ENCODE measurements at regions not wholly inside any gene's neighbourhood (a gene's known extent, or its start where the extent isn't known, plus 50 kb on each side); places are given as distances from the start of the nearest gene placed in this dataset.
"Not testable (repeated sequence)": the region's sequence is repeated elsewhere in the genome, so short reads cannot be mapped to it uniquely, and the experiment has no call there.

DNA sequence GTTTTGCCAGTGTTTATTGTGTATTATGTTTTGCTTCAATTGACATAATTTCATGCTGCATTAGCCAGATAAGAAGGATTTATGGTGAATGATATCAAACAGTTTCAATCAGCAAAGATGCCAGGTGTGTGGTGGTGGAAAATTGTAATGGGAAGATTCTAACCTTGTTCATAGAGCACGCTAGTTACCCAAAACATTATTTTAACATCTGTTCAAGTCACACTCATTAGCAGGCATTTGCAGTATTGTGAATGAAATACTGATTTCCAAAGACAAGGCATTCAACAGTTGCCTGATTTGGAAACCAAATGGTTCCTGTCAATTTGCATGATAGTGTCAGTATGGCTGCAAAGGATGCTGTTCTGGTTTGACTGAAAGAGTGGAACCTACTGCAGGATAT lies 129.7 kb downstream of the EPC1 start:
- DNase-seq (ENCODE audit: low spot score): no peak

DNA sequence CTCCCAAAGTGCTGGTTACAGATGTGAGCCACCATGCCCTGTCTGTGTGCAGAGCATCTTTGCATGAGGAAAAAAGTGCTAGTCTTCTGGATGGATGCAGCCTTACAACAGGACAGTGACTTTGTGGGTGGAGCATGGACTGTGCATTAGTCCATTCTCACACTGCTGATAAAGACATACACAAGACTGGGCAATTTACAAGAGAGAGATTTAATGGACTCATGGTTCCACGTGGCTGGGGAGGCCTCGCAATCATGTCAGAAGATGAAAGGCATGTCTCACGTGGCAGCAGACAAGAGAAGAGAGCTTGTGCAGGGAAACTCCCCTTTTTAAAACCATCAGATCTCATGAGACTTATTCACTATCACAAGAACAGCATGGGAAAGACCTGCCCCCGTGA lies 133.1 kb downstream of the EPC1 start:
- not testable (repeated sequence) for DNase-seq (ENCODE audit: low spot score)

DNA sequence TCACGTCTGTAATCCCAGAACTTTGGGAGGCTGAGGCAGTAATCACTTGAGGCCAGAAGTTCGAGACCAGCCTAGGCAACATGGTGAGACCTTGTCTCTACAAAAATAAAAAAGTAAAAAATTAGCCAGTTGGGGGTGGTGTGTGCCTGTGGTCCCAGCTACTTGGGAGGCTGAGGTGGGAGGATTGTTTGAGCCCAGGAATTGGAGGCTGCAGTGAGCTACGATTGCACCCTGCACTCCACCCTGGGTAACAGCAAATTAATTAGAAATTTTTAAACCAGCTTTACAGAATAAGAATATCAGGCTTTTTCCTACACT lies 136.0 kb downstream of the EPC1 start:
- no peak for DNase-seq (ENCODE audit: low spot score)

DNA sequence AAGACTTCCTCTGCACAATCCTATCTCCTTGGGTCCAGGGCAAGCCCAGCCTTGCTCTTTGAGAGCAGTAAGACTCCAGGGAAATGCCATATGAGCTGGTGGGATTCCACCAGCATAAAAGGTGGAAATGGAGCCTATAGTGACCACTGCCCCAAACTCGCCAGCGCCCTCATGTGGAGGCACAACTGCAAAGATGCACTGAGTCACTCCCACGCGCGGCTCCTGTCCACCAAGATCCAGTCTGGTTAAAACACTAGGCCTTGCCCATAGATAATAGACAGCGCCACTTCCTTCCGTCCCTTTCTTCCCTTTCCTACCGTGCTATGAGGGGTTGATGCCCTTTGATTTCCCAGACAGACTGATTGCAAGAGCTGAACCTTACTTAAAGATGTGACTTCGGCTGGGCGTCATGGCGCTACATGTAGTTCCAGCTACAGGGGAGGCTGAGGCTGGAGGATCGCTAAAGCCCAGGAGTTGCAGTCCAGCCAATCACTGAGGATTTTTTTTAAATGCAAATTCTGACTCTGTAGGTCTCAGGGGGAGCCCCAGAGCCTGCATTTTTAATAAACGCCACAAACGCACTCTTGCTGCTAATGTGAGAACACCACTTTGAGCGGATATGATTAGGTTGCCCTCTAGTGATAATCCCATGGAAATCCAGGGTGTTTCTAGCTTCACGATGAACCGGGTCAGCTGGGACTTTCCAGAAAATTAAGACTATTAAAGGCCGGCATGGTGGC lies 136.5 kb downstream of the EPC1 start:
- peak; percentile 23 for DNase-seq (ENCODE audit: low spot score)

DNA sequence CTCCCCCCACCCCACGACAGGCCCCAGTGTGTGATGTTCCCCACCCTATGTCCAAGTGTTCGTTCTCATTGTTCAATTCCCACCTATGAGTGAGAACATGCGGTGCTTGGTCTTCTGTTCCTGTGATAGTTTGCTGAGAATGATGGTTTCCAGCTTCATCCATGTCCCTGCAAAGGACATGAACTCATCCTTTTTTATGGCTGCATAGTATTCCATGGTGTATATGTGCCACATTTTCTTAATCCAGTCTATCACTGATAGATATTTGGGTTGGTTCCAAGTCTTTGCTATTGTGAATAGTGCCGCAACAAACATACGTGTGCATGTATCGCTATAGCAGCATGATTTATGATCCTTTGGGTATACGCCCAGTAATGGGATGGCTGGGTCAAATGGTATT lies 139.0 kb downstream of the EPC1 start:
- DNase-seq (ENCODE audit: low spot score): not testable (repeated sequence)

DNA sequence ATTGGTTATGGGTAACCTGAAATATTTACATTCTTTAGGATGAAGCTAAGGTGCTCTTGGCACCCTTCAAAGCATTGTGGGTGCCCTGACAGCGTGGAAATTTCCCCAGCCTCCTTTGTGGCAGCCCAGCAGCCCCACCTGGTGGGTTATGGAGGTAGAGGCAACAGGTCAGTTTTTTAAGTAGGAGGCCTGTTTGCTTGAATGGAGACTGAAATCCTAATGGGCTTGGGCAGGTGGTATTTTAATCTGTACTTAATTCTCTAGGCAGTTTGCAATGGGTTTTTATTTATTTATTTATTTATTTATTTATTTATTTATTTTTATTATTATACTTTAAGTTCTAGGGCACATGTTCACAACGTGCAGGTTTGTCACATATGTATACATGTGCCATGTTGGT lies 139.4 kb downstream of the EPC1 start:
- peak; percentile 58 for DNase-seq (ENCODE audit: low spot score)

DNA sequence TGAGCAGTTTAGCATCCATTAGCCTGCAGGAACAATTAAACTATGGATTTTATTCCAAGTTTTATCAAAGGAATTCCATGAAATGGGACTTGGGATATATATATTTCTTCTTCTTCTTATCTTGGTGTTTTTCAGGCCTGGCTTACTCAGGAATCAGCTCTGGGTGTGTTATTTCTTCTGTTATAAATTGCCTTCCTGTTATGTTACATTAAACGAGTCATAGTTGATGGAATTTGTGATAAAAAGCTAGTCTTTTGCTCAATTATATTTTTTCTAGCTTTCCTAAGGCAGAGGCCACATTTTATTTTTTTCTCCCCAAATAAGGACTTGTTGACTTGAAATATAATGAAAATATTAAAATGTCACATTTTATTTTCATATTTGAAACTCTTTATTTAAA lies 141.3 kb downstream of the EPC1 start:
- no peak for DNase-seq (ENCODE audit: low spot score)

DNA sequence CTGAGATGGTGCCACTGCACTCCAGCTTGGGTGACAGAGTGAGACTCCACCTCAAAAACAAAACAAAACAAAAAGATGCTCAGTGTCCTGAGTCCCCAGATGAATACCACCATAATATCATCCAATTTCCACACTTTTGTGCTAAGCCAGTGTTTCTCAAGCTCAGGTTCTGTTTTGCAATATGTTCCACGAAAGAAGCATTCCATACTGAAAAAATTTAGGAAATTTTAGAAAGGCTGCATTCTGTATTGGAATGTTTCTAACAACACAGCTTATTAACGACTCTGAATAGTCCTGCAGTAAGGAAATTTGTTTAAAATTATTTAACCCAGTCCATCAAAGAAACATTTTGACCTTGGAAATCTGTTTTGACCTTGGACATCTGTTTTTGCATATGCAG lies 142.4 kb downstream of the EPC1 start:
- no peak for DNase-seq (ENCODE audit: low spot score)

DNA sequence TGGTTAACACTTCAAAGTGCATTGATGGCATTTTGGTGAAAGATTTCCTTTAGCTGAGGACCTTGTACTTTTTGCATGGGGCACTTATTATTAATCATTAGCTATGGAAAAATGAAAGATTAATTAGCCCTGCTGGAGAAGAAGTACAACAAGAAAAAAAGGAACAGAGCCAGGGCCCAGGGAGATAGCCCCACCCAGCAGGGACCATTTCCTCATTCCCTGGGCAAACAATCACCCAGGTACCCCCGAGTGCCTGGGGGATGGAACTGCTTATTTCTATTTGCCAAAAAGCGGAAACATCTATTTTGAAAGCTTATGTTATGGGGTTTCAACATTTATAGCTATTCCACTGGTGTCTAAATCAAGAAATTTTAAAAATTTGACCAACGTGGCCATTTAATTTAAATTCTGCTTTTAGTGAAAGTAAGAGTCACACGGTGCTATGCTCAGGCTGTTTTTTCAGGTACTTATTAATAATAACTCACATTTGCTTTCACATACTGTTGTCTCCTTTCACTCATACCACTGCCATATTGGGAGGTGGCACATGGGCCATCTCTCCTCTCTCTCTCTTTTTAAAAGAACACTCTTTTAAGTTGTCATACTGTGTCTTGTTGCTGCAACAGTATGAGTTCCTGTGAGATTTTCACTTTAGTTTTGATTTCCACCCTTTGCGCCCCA lies 143.6 kb upstream of the KIF5B start:
- no peak for DNase-seq (ENCODE audit: low spot score)

DNA sequence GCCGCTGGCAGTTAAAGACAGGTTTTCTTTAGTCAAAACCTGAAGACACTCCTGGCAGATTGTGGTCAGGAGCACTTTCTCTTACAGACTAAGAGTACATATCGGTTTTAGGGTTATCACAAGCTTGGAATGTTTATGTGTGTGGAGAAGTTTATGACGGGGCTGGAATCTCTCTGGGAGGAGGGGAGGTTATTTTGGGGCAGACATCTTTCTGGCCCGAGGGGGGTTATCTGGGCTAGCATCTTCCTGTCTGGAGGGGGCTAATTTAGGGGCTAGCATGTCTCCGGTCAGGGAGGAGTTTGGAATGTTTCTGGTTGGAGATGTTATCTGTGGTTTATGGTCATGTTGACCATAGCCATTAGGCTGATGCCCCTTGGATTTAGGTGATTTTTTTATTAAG lies 141.2 kb upstream of the KIF5B start:
- DNase-seq (ENCODE audit: low spot score): no peak

DNA sequence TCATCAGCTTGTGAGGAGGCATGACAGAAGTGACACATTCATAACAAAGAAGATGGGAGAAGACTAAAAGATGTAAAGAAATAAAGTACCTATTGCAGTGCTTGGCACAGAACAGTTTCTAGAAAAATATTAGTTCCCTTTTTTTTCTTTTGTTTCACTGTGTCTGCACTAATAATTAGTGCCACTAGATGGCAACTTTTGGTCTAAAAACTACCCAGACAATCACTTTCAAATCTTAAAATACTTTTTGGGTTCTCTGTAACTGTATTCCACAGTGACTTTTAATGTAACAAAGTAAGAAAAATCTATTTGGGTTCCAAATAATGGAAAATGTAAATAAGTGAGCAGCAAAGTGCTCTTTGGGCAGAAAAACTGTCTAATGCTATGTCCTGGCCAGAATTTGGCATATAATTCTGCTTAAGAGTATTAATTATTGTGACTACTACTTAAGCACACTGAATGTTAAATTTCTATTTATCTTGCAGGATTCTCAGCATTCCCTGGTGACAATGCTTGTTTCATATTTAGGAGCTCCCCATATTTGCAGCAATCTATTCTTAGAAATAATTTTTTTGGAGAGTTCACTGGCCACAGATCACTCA lies 134.8 kb upstream of the KIF5B start:
- peak; percentile 46 for DNase-seq (ENCODE audit: low spot score)

DNA sequence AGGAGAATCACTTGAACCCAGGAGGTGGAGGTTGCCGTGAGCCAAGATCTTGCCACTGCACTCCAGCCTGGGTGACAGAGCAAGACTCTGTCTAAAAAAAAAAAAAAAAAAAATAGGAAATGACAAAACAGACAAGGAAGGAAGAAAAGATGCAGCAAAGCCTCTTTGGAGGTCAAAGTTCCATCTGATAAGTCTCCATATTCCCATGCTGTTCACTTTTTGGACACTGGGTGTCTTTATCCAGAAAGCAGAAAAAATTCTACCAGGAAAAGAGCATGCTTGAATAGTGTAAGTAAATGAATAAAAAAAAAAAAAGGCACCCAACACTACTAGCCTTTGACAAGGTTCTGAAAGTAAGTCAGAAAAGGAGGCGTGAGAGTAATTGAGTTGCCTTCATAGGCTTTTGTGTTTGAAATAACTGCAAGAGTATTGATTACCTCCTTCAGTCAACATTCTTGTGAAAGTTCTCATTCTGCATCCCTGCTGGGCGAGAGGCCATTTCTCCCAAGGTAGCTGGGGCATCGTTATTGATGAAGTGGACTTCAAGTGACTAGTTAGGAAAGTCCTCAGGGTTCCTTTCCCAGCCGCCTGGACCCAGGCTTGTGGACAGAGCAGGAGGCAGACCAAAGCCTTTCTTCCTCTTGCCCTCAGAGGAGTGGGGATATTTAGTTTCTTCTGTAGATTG lies 133.3 kb upstream of the KIF5B start:
- DNase-seq (ENCODE audit: low spot score): no peak

DNA sequence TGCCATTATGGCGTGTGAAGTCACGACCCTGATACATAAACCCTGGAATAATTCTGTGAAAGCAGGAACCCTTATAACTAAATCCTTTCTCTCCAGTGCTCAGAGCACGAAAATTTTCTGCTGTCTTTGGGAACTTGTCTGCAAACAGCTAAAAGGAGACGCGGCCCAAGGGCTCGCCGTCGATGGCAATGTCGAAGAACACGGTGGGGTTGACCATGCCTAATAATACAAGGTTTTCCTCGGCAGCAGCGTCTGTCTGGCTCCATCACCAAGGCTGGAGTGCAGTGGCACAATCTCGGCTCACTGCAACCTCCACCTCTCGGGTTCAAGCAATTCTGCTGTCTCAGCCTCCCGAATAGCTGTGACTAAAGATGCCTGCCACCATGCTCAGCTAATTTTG lies 132.4 kb upstream of the KIF5B start:
- not testable (repeated sequence) for DNase-seq (ENCODE audit: low spot score)

DNA sequence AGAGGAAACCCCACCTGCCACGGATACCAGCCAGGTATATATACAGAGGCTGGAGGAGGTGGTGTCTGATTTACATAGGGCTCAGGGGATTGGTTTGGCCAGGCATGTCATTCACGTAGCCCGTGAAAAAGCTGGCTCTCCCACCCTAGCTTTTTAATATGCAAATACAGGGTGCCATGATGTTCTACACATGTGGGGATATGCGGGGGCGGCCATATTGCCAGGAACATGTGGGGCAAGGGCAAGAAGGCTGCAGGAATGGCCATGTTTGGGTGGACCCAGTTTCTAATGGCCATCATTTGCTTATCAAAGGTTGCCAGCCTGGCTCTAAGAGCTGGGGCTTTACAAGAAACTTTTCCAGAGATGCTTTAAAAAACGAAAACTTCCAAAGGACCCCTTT lies 131.5 kb upstream of the KIF5B start:
- DNase-seq (ENCODE audit: low spot score): no peak

DNA sequence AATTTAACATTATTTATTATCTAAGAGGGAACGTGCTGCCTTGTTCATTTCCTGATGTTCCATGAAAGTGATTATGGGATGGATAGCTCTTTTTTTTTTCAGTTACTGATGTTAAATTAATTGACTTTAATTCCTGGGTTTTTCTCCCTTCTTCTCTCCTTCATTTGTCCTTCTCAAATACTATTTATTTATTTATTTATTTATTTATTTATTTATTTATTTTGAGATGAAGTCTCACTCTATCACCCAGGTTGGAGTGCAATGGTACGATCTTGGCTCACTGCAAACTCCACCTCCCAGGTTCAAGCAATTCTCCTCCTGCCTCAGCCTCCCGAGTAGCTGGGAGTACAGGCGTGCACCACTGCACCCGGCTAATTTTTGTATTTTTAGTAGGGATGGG lies 127.4 kb upstream of the KIF5B start:
- not testable (repeated sequence) for DNase-seq (ENCODE audit: low spot score)

DNA sequence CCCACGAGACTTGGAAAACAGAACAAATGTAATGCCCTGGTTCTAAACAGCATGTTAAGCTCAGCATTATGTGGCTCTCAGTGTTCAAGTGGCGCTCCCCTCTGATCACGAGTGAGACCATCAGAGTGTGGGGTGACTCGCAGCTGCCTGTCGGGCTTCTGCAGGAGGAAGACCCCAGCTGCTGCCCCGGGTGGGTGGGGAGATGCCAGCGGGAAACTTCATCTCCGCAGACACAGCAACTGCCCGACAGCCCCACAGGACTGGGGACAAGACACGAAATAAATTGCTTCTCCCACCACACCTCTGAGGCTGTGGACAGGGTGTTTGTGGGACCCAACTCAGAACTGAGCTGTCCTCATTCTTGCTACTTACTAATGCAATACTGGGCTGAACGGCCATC lies 126.3 kb upstream of the KIF5B start:
- DNase-seq (ENCODE audit: low spot score): no peak

DNA sequence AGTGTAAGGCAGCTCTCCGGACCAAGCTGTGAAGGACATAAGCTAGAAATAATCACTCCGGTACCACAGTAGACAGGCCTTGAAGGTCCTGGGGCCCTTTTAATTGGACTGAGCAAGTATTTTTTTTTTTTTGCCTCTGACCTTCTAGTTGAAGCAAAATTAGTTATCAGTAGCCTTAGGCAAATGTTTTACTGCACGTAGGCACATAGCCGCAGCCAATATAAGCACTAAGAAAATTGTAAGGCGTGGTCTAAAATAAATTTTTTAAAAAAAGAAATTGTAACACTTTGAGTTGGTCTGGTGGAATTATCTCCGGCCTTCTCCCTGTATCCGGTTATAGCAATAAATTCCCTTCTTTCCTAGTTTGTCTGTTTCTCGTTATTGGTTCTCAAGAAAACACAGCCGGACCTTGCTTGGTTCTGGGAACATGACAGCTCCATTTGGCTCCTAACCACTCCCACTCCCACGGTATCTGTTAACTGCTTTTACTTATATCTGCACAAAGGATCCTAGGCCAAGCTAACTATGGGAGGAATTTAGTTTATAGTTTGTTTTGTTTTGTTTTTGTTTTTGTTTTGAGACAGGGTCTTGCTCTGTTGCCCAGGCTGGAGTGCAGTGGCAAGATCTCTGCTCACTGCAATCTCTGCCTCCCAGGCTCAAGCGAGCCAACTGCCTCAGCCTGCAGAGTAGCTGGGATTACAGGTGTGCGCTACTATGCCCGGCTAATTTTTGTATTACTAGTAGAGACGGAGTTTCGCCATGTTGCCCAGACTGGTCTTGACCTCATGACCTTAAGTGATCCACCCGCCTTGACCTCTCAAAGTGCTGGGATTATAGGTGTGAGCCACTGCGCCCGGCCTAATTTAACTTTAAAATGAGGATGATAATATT lies 124.4 kb upstream of the KIF5B start:
- DNase-seq (ENCODE audit: low spot score): no peak

DNA sequence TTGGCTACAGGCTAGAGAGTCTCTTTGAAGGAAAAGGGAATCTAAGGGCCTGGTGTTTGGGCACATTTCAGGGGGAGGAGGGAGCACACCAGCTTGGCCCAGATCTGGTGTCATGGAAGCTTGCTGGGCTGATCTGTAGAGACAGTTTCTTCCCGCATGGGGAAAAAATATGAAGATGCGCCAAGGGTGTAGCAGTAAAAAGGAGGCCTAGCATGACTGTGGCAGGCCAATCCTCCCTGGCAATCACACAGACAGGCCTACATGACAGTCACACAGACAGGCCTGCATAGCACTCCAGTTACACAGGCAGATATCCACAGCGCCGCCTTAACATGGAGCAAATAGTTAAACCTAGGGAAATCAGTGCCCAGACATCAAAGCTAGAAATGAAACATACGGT lies 123.6 kb upstream of the KIF5B start:
- no peak for DNase-seq (ENCODE audit: low spot score)

DNA sequence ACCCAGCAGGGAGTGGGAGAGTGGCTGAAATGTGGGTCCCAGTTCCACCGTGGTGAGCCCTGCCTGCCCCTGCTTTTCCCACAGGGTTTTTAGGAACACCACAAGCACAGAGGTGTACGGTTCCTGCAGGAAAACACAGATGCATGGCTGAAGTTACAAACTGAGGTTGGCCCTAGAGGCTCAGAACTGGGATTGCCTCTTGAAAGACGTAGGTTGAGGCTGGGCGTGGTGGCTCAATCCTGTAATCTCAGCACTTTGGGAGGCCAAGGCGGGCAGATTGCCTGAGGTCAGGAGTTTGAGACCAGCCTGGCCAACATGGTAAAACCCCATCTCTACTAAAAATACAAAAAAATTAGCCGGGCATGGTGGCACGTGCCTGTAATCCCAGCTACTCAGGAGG lies 121.4 kb upstream of the KIF5B start:
- not testable (repeated sequence) for DNase-seq (ENCODE audit: low spot score)

DNA sequence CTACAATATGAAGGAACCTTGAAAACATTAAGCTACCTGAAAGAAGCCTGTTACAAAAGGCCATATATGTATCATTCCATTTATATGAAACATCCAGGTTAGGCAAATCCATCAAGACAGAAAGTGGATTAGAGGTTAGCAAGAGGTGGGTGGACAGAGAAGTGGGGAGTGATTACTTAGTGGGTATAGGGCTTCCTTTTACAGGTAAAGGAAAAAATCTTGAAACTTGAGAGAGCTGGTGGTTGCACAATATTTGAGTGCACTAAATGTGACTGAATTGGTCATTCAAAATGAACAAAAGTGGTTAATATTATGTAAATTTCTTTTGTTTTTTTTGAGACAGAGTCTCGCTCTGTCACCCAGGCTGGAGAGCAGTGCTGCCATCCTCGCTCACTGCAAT lies 119.4 kb upstream of the KIF5B start:
- no peak for DNase-seq (ENCODE audit: low spot score)

DNA sequence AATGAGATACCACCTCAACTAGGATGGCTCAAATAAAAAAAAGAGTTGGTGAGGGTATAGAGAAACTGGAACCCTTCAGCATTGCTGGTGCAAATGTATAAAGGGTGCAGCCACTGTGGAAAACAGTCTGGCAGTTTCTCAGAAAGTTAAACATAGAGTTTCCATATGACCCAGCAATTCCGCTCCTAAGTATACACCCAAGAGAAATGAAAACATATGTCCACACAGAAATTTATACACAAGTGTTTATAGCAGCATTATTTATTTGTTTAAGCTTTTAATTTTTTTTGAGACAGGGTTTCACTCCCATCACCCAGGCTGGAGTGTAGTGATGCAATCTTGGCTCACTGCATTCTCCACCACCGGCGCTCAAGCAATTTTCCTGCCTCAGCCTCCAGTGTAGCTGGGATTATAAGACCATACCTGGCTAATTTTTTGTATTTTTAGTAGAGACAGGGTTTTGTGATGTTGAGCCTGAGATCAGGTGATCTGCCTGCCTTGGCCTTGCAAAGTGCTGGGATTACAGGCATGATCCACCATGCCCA lies 118.2 kb upstream of the KIF5B start:
- DNase-seq (ENCODE audit: low spot score): no peak

DNA sequence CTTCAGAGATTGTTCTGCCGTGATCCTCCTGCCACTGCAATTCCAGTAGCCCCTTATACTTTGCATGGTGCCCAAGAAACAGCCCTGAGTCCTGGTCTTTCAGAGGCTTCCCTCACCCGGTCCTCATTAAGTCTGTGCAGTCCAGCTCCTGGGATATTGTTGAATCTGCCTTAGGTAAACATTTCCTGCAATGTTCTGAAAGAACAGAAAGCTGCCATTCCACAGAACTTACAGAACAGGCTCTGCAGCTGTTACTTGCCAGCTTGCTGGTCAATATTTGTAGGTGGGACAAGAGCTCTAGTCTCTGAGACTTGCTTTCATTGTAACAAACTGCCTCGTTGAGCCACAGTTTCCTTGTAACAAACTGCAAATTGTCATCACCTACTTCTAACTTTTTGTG lies 115.0 kb upstream of the KIF5B start:
- no peak for DNase-seq (ENCODE audit: low spot score)

Measured in activated CD4-positive, alpha-beta T cell treated with anti-CD3 and anti-CD28 coated beads, Interleukin-2, Interleukin-4, amounts not matched to agents 100 ng/mL and 50 ng/mL, durations not matched to agents 16 hours and 8 hours (primary cell).